ENCODE measurements at regions not wholly inside any gene's neighbourhood (a gene's known extent, or its start where the extent isn't known, plus 50 kb on each side); places are given as distances from the start of the nearest gene placed in this dataset.

- H3K27me3 ChIP-seq, result no peaks in the 10 kb centered on the region
- no peak for DNase-seq
- TF ChIP-seq POLR2A (IDR thresholded peaks at IDR 0.05), result no peak
- no peak for TF ChIP-seq CTCF (IDR thresholded peaks at IDR 0.05)
- H3K4me1 ChIP-seq, result no peaks in the 10 kb centered on the region
- no peak overlapping the region for H3K4me3 ChIP-seq
- no peak overlapping the region for H3K27ac ChIP-seq
- peaks cover 0 to 8% (median 0%) of the 10 kb centered on the region in 4 donors for H3K9me3 ChIP-seq
- H3K36me3 ChIP-seq, result no peaks in the 10 kb centered on the region
Observed at GRCh38 chr2:34001557-34001956, 402.5 kb upstream of the FAM98A start.

- no peaks in the 10 kb centered on the region for H3K36me3 ChIP-seq
- no peak overlapping the region for H3K4me3 ChIP-seq
- H3K9me3 ChIP-seq, result no peaks in the 10 kb centered on the region
- H3K27me3 ChIP-seq, result no peaks in the 10 kb centered on the region
- TF ChIP-seq POLR2A (IDR thresholded peaks at IDR 0.05), result no peak
- TF ChIP-seq CTCF (IDR thresholded peaks at IDR 0.05), result no peak
- H3K27ac ChIP-seq, result no peak overlapping the region
- no peaks in the 10 kb centered on the region for H3K4me1 ChIP-seq
- DNase-seq, result no peak
Observed at GRCh38 chr2:33984131-33984530, 385.0 kb upstream of the FAM98A start.

GRCh38 chr2:33978471-33978870, 379.4 kb upstream of the FAM98A start:
- no peaks in the 10 kb centered on the region for H3K27me3 ChIP-seq
- no peaks in the 10 kb centered on the region for H3K9me3 ChIP-seq
- TF ChIP-seq POLR2A (IDR thresholded peaks at IDR 0.05) (no peak), CTCF (IDR thresholded peaks at IDR 0.05) (no peak)
- no peak overlapping the region for H3K4me3 ChIP-seq
- no peaks in the 10 kb centered on the region for H3K4me1 ChIP-seq
- DNase-seq, result no peak
- no peaks in the 10 kb centered on the region for H3K36me3 ChIP-seq
- H3K27ac ChIP-seq, result no peak overlapping the region

GRCh38 chr2:33975498-33975897, 376.4 kb upstream of the FAM98A start:
- no peak overlapping the region for H3K27ac ChIP-seq
- TF ChIP-seq POLR2A (IDR thresholded peaks at IDR 0.05) (no peak), CTCF (IDR thresholded peaks at IDR 0.05) (no peak)
- no peaks in the 10 kb centered on the region for H3K4me1 ChIP-seq
- no peak overlapping the region for H3K4me3 ChIP-seq
- H3K36me3 ChIP-seq, result no peaks in the 10 kb centered on the region
- no peaks in the 10 kb centered on the region for H3K27me3 ChIP-seq
- DNase-seq, result no peak
- H3K9me3 ChIP-seq, result no peaks in the 10 kb centered on the region

- H3K27ac ChIP-seq, result no peak overlapping the region
Observed at GRCh38 chr2:33967103-33967502, 368.0 kb upstream of the FAM98A start.

More at GRCh38 chr2:33967103-33967502, 368.0 kb upstream of the FAM98A start:
- TF ChIP-seq CTCF (IDR thresholded peaks at IDR 0.05) (no peak), POLR2A (IDR thresholded peaks at IDR 0.05) (no peak)
- H3K36me3 ChIP-seq, result no peaks in the 10 kb centered on the region
- no peak overlapping the region for H3K4me3 ChIP-seq
- no peaks in the 10 kb centered on the region for H3K27me3 ChIP-seq
- H3K9me3 ChIP-seq, result no peaks in the 10 kb centered on the region
- H3K4me1 ChIP-seq, result no peaks in the 10 kb centered on the region
- no peak for DNase-seq
